K562 (cell line): ENCODE measurements at regions not wholly inside any gene's neighbourhood (a gene's known extent, or its start where the extent isn't known, plus 50 kb on each side); places are given as distances from the start of the nearest gene placed in this dataset.

Experiments
- ATAC-seq: fragments of 200-7000 bp; cut with Tn5 transposase; 3 replicates; pipeline ENCODE4 v1.9.1; 2020; ENCODE audit warnings: moderate library complexity
- BruUV-seq: library from RNA; stranded (reverse); fragments of 400-500 nt; replicated peaks from 2 replicates; lab custom pipeline; 2021; lab: Mats Ljungman, UMichigan
- CTCF ChIA-PET: fragments of 300-600 bp; formaldehyde crosslinking; extraction: SDS; loops from one replicate; lab custom pipeline; 2021; ENCODE audit warnings: low intra/inter-chr PET ratio; lab: Yijun Ruan, JAX
- POLR2A ChIA-PET: fragments of 300-600, 350-650 bp; sonication (Branson Sonifier 250); formaldehyde crosslinking; extraction: SDS; loops from one replicate; lab custom pipeline; 2021; ENCODE audit warnings: antibody characterized with exemption, inconsistent platforms; lab: Yijun Ruan, JAX
- DNase-seq, 4 experiments: peaks; one replicate each; pipeline versions ENCODE4 v3.0.0 to v3.0.0-alpha.2; 2011 to 2018; ENCODE audit warnings: low spot score in 3 of 4, mixed read lengths in 3 of 4; ENCODE audit errors: extremely low read depth in 1 of 4
- FAIRE-seq: peaks from 2 replicates; lab custom pipeline; 2011; peaks lifted over from hg19 to GRCh38; lab: Jason Lieb, UNC
- H2AFZ ChIP-seq: 2 replicates; pipeline ENCODE4 v1.6.0; 2011; ENCODE audit warnings: low read depth, low read length, control low read depth, inconsistent platforms
- H3K27ac ChIP-seq: fragments of 200-600 bp; 3 replicates; pipeline ENCODE4 v1.8.0; 2011; ENCODE audit warnings: low read depth, mild to moderate bottlenecking, control low read depth, inconsistent platforms, low read length, moderate library complexity, mixed read lengths; ENCODE audit errors: extremely low read depth
- H3K27me3 ChIP-seq, 2 experiments: fragments of 300-600 bp in 1 of 2; 2 replicates in 1 of 2; 3 replicates in 1 of 2; pipeline versions ENCODE4 v1.6.0 to v1.8.0; 2011; ENCODE audit warnings: inconsistent platforms in 2 of 2, low read length in 2 of 2, mild to moderate bottlenecking in 1 of 2, mixed read lengths in 1 of 2, moderate library complexity in 1 of 2; ENCODE audit not compliant: control insufficient read depth in 2 of 2, insufficient read depth in 2 of 2
- H3K36me3 ChIP-seq: fragments of 300-600 bp; 3 replicates; pipeline ENCODE4 v1.8.0; 2011; ENCODE audit warnings: mild to moderate bottlenecking, low read length, inconsistent platforms; ENCODE audit not compliant: control insufficient read depth, insufficient read depth
- H3K4me1 ChIP-seq, 2 experiments: fragments of 200-600 bp in 1 of 2; replicated peaks in 1 of 2; 2 replicates in 1 of 2; 3 replicates in 1 of 2; pipeline versions ENCODE4 v1.5.1 to v1.8.0; 2011; ENCODE audit warnings: inconsistent platforms in 2 of 2, low read length in 2 of 2, mild to moderate bottlenecking in 1 of 2, mixed read lengths in 1 of 2, moderate library complexity in 1 of 2; ENCODE audit not compliant: control insufficient read depth in 2 of 2, insufficient read depth in 2 of 2
- H3K4me2 ChIP-seq: 2 replicates; pipeline ENCODE4 v1.6.1; 2011; ENCODE audit warnings: low read length, control low read depth, inconsistent platforms, mixed read lengths; ENCODE audit not compliant: insufficient read depth
- H3K4me3 ChIP-seq: fragments of 200-600 bp; sonication (generic), shearing (Covaris generic); 2 replicates; pipeline ENCODE4 v1.5.1; 2016; ENCODE audit warnings: control low read depth, inconsistent platforms
- H3K79me2 ChIP-seq: fragments of 200-600 bp; 3 replicates; pipeline ENCODE4 v1.8.0; 2011; ENCODE audit warnings: low read length, inconsistent platforms; ENCODE audit not compliant: control insufficient read depth, insufficient read depth
- H3K9ac ChIP-seq, 2 experiments: 2 replicates each; pipeline versions ENCODE4 v1.6.0 to v1.6.1; 2011; ENCODE audit warnings: low read depth in 2 of 2, low read length in 2 of 2, control low read depth in 1 of 2, inconsistent platforms in 1 of 2, mild to moderate bottlenecking in 1 of 2, mixed read lengths in 1 of 2; ENCODE audit not compliant: insufficient read depth in 1 of 2
- H3K9me1 ChIP-seq: one replicate; pipeline ENCODE4 v1.6.0; 2011; ENCODE audit warnings: inconsistent platforms, mild to moderate bottlenecking, low read length, moderate library complexity; ENCODE audit not compliant: control insufficient read depth, insufficient read depth
- H3K9me3 ChIP-seq: replicated peaks from 2 replicates; pipeline ENCODE4 v1.5.1; 2011; ENCODE audit warnings: low read depth, low read length, inconsistent platforms; ENCODE audit not compliant: control insufficient read depth, insufficient read depth
- H4K20me1 ChIP-seq: replicated peaks from 2 replicates; pipeline ENCODE4 v1.6.1; 2011; ENCODE audit warnings: low read length, inconsistent platforms, mixed read lengths; ENCODE audit not compliant: control insufficient read depth, insufficient read depth
- CREBBP ChIP-seq: IDR thresholded peaks from one replicate; pipeline ENCODE4 v1.6.1; 2012; ENCODE audit warnings: low read depth, mild to moderate bottlenecking, control low read depth, inconsistent platforms, low read length
- CREM ChIP-seq: IDR thresholded peaks from 2 replicates; pipeline ENCODE4 v1.6.1; 2014; ENCODE audit warnings: antibody characterized with exemption, low read depth
- POLR2AphosphoS5 ChIP-seq: IDR thresholded peaks from 2 replicates; pipeline ENCODE4 v1.6.1; 2011; ENCODE audit warnings: mild to moderate bottlenecking, low read depth, low read length, moderate library complexity; ENCODE audit not compliant: control insufficient read depth, insufficient read depth
- PPARD ChIP-seq: fragments of 250-450 bp; sonication (Bioruptor Pico); IDR thresholded peaks from 2 replicates; pipeline ENCODE4 v1.8.0; 2022; ENCODE audit warnings: inconsistent platforms, mild to moderate bottlenecking, moderate library complexity
- SMAD1 ChIP-seq: fragments of 150-350 bp; IDR thresholded peaks from 2 replicates; pipeline ENCODE4 v1.6.1; 2014; ENCODE audit warnings: low read length, low read depth; ENCODE audit not compliant: partially characterized antibody
- SRF ChIP-seq, 2 experiments: fragments of 250-450, 450-650 bp in 1 of 2; sonication (Bioruptor Pico) in 1 of 2; sonication (generic) in 1 of 2; formaldehyde crosslinking; IDR thresholded peaks; 2 replicates each; pipeline versions ENCODE4 v1.5.0 to v1.5.1; 2020 to 2022; ENCODE audit warnings: mild to moderate bottlenecking in 1 of 2, missing genetic modification reagents in 1 of 2
- TSC22D4 ChIP-seq: fragments of 450-650 bp; IDR thresholded peaks from 2 replicates; pipeline ENCODE4 v1.6.1; 2016; ENCODE audit warnings: missing genetic modification characterization, missing biosample characterization, control low read depth
- ZEB2 ChIP-seq: fragments of 450-650 bp; IDR thresholded peaks from 2 replicates; pipeline ENCODE4 v1.6.1; 2016
- ZNF586 ChIP-seq: fragments of 450-650 bp; formaldehyde crosslinking; conservative IDR thresholded peaks from 2 replicates; pipeline ENCODE4 v1.4.0; 2020; ENCODE audit warnings: mild to moderate bottlenecking, moderate library complexity
- WGBS: fragments of 100-300 bp; shearing (Covaris generic); methylation state at CpG from one replicate; pipeline ENCODE4 v1.1.6; 2016; ENCODE audit warnings: low coverage, mixed read lengths; ENCODE audit not compliant: insufficient coverage; ENCODE audit errors: missing lambda C conversion rate; 5-methylcytosine and 5-hydroxymethylcytosine counted together
- in situ Hi-C: fragments of 300-500 bp; cut with MboI; formaldehyde crosslinking; loops from 4 replicates; pipeline ENCODE4 v1.15.0; 2018; ENCODE audit warnings: inconsistent platforms, mixed read lengths
- intact Hi-C: fragments of 100-400 bp; cut with micrococcal nuclease; formaldehyde crosslinking; loops from 2 replicates; pipeline ENCODE4 v1.14.2; 2022

GRCh38 chr1:4959216-4959615, 304.8 kb downstream of the AJAP1 start (continued):
- TF ChIP-seq SRF (CRISPR knock-in tag; IDR thresholded peaks at IDR 0.05) (no peak), TSC22D4 (tag) (no peak), POLR2AphosphoS5 (no peak), SMAD1 (no peak), CREBBP (no peak)

GRCh38 chr1:4957027-4957426, 302.6 kb downstream of the AJAP1 start:
- TF ChIP-seq ZEB2 (no peak), PPARD (no peak), CREM (no peak), ZNF586 (CRISPR knock-in tag) (no peak)
- no peak for ATAC-seq

More at GRCh38 chr1:4957027-4957426, 302.6 kb downstream of the AJAP1 start:
- BruUV-seq, result no TSS peak
- DNase-seq, result no peak
- Histone ChIP-seq H3K27me3 (no peaks in the 10 kb centered on the region), H3K9me1 (no peaks in the 10 kb centered on the region), H2AFZ (no peak overlapping the region), H3K36me3 (no peaks in the 10 kb centered on the region), H3K4me1 (no peaks in the 10 kb centered on the region), H4K20me1 (no peaks in the 10 kb centered on the region), H3K9me3 (no peaks in the 10 kb centered on the region; the same call in 1 of the 2 replicates), H3K9ac (no peak overlapping the region), H3K4me2 (no peak overlapping the region), H3K79me2 (no peaks in the 10 kb centered on the region), H3K27ac (no peak overlapping the region), H3K4me3 (no peak overlapping the region)
- ChIA-PET CTCF (no interaction called here), POLR2A (no interaction called here)
- FAIRE-seq, result no peak
- in situ Hi-C loops, result no loop called here
- intact Hi-C loops, result no loop called here
- 1% methylated on average over 4 of the region's 4 CpGs for WGBS
